ENCODE measurements at regions not wholly inside any gene's neighbourhood (a gene's known extent, or its start where the extent isn't known, plus 50 kb on each side); places are given as distances from the start of the nearest gene placed in this dataset.
"Not testable (repeated sequence)": the region's sequence is repeated elsewhere in the genome, so short reads cannot be mapped to it uniquely, and the experiment has no call there.

DNA sequence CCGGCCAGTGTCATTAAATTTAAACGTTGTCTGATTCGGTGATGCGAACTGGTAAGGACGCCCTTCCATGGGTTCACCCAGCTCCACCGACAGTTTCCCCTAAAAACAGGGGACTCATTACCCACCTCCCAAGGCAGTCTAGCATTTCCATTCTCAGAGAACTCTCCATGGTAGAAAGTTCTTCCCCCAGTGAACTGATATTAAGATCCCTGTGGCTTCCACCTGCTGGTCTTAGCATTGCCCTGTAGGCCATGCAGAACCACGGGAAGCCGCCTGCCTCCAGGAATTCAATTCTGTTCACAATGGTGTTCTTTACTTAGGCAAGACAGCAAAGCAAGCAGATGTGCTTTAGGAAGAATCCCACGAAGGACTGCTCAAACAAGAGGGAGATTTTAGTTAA is 128.9 kb upstream of the NANOS1 start:
- Histone ChIP-seq H3K9me3 (ENCODE audit: control insufficient read depth, insufficient read depth, low read depth, low read length) (no peaks in the 10 kb centered on the region), H3K27ac (ENCODE audit: extremely low read depth, low read depth, low read length) (no peak overlapping the region), H3K36me3 (ENCODE audit: control insufficient read depth in 2 of 2, insufficient read depth in 1 of 2, low read length in 2 of 2) (no peaks in the 10 kb centered on the region), H3K4me1 (ENCODE audit: control insufficient read depth, insufficient read depth, low read length) (no peaks in the 10 kb centered on the region), H3K4me3 (ENCODE audit: low read depth, low read length) (no peak overlapping the region)
- ChIA-PET POLR2A (no interaction called here), CTCF (no interaction called here)
- no peak for TF ChIP-seq ZNF514 (tag by site-specific recombination; IDR thresholded peaks at IDR 0.05)
- TF ChIP-seq ZIC2 (tag by site-specific recombination; IDR thresholded peaks at IDR 0.05), result peak; percentile 17; the same call in 1 of the 2 replicates
- no peak for TF ChIP-seq YY2 (tag by site-specific recombination; IDR thresholded peaks at IDR 0.05)
- TF ChIP-seq, protein P1, sequence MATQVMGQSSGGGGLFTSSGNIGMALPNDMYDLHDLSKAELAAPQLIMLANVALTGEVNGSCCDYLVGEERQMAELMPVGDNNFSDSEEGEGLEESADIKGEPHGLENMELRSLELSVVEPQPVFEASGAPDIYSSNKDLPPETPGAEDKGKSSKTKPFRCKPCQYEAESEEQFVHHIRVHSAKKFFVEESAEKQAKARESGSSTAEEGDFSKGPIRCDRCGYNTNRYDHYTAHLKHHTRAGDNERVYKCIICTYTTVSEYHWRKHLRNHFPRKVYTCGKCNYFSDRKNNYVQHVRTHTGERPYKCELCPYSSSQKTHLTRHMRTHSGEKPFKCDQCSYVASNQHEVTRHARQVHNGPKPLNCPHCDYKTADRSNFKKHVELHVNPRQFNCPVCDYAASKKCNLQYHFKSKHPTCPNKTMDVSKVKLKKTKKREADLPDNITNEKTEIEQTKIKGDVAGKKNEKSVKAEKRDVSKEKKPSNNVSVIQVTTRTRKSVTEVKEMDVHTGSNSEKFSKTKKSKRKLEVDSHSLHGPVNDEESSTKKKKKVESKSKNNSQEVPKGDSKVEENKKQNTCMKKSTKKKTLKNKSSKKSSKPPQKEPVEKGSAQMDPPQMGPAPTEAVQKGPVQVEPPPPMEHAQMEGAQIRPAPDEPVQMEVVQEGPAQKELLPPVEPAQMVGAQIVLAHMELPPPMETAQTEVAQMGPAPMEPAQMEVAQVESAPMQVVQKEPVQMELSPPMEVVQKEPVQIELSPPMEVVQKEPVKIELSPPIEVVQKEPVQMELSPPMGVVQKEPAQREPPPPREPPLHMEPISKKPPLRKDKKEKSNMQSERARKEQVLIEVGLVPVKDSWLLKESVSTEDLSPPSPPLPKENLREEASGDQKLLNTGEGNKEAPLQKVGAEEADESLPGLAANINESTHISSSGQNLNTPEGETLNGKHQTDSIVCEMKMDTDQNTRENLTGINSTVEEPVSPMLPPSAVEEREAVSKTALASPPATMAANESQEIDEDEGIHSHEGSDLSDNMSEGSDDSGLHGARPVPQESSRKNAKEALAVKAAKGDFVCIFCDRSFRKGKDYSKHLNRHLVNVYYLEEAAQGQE (tag by site-specific recombination; IDR thresholded peaks at IDR 0.05), result peak; percentile 68

DNA sequence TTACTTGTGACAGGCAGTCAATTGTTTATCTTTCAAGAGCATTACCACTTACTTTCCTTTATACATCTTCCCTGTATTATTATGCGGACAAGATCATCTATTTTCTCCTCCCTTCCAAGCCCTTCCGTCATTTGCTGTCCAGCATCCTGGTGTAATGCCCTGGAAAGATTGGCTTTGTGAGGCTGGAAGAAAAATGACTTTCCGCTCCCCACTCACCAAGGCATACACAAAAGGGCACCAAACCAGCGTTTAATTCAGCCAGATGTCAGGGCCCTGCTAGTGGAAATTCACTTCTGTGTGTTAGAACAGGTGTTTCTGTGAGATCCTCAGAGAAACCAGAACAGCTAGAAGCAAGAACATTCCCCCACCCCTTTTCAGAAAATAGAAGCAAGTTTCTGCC is 128.1 kb upstream of the NANOS1 start:
- H3K9me3 ChIP-seq (ENCODE audit: control insufficient read depth, insufficient read depth, low read depth, low read length), result no peaks in the 10 kb centered on the region
- no peak overlapping the region for H3K27ac ChIP-seq (ENCODE audit: extremely low read depth, low read depth, low read length)
- H3K4me1 ChIP-seq (ENCODE audit: control insufficient read depth, insufficient read depth, low read length), result no peaks in the 10 kb centered on the region
- no peaks in the 10 kb centered on the region for H3K36me3 ChIP-seq (ENCODE audit: control insufficient read depth in 2 of 2, insufficient read depth in 1 of 2, low read length in 2 of 2)
- H3K4me3 ChIP-seq (ENCODE audit: low read depth, low read length), result no peak overlapping the region
- ChIA-PET CTCF (interaction anchor here (0.7 kb wide), 1 partner anchor 498 kb away, joined by 3 read pairs; no protein-coding TSS in a partner anchor), POLR2A (no interaction called here)
- TF ChIP-seq ZNF837 (tag by site-specific recombination; IDR thresholded peaks at IDR 0.05), result no peak
- TF ChIP-seq, protein P1 (tag by site-specific recombination; IDR thresholded peaks at IDR 0.05), result peak; percentile 49; the same call in 1 of the 2 replicates

DNA sequence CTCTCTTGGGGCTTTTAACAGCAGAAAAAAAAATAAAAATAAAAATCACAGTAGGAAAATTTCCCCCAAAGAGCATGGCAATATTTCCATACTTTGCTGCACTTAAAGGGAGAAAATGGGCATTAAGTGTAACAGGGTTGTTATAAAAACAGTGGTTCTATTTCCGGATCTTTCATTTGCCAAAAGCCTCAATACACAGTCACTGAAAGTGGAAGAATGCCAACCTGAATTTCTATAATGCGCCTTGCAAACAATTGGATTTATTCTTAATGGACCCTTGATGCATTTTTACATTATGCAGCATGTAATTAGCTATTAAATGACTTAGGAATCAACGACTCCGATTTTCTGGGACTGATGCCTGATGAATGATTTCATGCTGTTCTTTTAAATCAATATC is 127.6 kb upstream of the NANOS1 start:
- Histone ChIP-seq H3K4me1 (ENCODE audit: control insufficient read depth, insufficient read depth, low read length) (no peaks in the 10 kb centered on the region), H3K4me3 (ENCODE audit: low read depth, low read length) (no peak overlapping the region), H3K27ac (ENCODE audit: extremely low read depth, low read depth, low read length) (no peak overlapping the region), H3K9me3 (ENCODE audit: control insufficient read depth, insufficient read depth, low read depth, low read length) (no peaks in the 10 kb centered on the region), H3K36me3 (ENCODE audit: control insufficient read depth in 2 of 2, insufficient read depth in 1 of 2, low read length in 2 of 2) (no peaks in the 10 kb centered on the region)
- POLR2A ChIA-PET, result no interaction called here
- TF ChIP-seq WT1 (tag by site-specific recombination; IDR thresholded peaks at IDR 0.05), result no peak
- CTCF ChIA-PET, result interaction anchor here (0.7 kb wide), 1 partner anchor 499 kb away, joined by 3 read pairs; no protein-coding TSS in a partner anchor

DNA sequence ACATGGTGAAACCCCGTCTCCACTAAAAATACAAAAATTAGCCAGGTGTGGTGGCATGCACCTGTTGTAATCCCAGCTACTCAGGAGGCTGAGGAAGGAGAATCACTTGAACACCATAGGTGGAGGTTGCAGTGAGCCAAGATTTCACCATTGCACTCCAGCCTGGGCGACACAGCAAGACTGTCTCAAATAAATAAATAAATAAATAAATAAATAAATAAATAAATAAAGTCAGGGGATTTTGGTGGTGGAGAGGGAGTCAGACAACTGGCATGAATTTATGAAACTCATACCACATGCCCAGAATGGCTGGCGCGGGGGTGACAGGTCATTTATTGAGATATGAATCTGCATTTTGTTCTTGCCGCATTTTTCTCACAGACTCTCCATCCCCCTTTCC is 126.9 kb upstream of the NANOS1 start:
- POLR2A ChIA-PET; CTCF ChIA-PET; H3K9me3 ChIP-seq (ENCODE audit: control insufficient read depth, insufficient read depth, low read depth, low read length); H3K4me3 ChIP-seq (ENCODE audit: low read depth, low read length); H3K36me3 ChIP-seq (ENCODE audit: control insufficient read depth in 2 of 2, insufficient read depth in 1 of 2, low read length in 2 of 2); H3K4me1 ChIP-seq (ENCODE audit: control insufficient read depth, insufficient read depth, low read length); H3K27ac ChIP-seq (ENCODE audit: extremely low read depth, low read depth, low read length): not testable (repeated sequence)
- peak; percentile 20 for TF ChIP-seq ZNF529 (tag by site-specific recombination; IDR thresholded peaks at IDR 0.05; ENCODE audit: insufficient replicate concordance)
- TF ChIP-seq ZNF560 (tag by site-specific recombination; IDR thresholded peaks at IDR 0.05; ENCODE audit: borderline replicate concordance), result peak; percentile 76; the same call in 1 of the 2 replicates
- peak; percentile 59; the same call in 1 of the 2 replicates for TF ChIP-seq ZNF433 (tag by site-specific recombination; IDR thresholded peaks at IDR 0.05; ENCODE audit: low read depth)
- TF ChIP-seq ZNF266 (tag by site-specific recombination; IDR thresholded peaks at IDR 0.05; ENCODE audit: low read depth), result peak; percentile 79
- TF ChIP-seq, protein P2, sequence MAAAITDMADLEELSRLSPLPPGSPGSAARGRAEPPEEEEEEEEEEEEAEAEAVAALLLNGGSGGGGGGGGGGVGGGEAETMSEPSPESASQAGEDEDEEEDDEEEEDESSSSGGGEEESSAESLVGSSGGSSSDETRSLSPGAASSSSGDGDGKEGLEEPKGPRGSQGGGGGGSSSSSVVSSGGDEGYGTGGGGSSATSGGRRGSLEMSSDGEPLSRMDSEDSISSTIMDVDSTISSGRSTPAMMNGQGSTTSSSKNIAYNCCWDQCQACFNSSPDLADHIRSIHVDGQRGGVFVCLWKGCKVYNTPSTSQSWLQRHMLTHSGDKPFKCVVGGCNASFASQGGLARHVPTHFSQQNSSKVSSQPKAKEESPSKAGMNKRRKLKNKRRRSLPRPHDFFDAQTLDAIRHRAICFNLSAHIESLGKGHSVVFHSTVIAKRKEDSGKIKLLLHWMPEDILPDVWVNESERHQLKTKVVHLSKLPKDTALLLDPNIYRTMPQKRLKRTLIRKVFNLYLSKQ (tag by site-specific recombination; IDR thresholded peaks at IDR 0.05; ENCODE audit: borderline replicate concordance), result peak; percentile 62; the same call in 1 of the 2 replicates
- TF ChIP-seq, protein P1 (tag by site-specific recombination; IDR thresholded peaks at IDR 0.05), result 0 out of 2 replicates have a peak, but pooled peaks have one; percentile 41
- 0 out of 2 replicates have a peak, but pooled peaks have one; percentile 49 for TF ChIP-seq ZNF501 (tag by site-specific recombination; IDR thresholded peaks at IDR 0.05)
- peak; percentile 10; the same call in 1 of the 2 replicates for TF ChIP-seq ZNF341 (tag by site-specific recombination; IDR thresholded peaks at IDR 0.05; ENCODE audit: low read depth)
- TF ChIP-seq ZNF791 (tag by site-specific recombination; IDR thresholded peaks at IDR 0.05), result peak; percentile 48; the same call in 1 of the 2 replicates
